ENCODE measurements at regions not wholly inside any gene's neighbourhood (a gene's known extent, or its start where the extent isn't known, plus 50 kb on each side); places are given as distances from the start of the nearest gene placed in this dataset.

DNA sequence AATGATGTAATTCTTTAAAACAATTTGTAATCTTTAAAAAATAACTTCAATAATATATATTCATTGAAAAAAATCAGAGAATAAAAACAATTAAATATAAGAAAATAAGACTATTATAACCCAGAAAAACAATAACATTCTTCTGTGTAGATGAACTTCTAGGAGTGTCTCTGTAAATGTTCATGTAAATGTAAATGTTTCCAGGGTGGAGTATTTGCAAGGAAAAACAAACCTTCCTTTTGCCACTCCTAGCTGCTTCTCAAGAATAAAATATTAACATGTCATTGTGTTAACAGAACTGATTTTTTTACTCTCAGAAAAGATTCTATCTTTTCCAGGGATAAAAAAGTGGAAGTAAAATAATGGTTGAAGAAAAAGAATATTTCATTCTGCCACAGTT lies 431.9 kb downstream of the PLCL1 start:
- H3K27me3 ChIP-seq (ENCODE audit: control insufficient read depth in 1 of 2, insufficient read depth in 2 of 2, low read length in 2 of 2), result no peaks in the 10 kb centered on the region
- no peak overlapping the region for H3K27ac ChIP-seq (ENCODE audit: low read depth, low read length)
- no peak overlapping the region for H3K4me3 ChIP-seq (ENCODE audit: low read depth in 1 of 2, low read length in 2 of 2)
- H3K9me3 ChIP-seq (ENCODE audit: control insufficient read depth in 1 of 2, low read length in 2 of 2), result no peaks in the 10 kb centered on the region
- H3K36me3 ChIP-seq (ENCODE audit: control insufficient read depth in 1 of 2, insufficient read depth in 2 of 2, low read length in 2 of 2), result no peaks in the 10 kb centered on the region
- H3K9ac ChIP-seq (ENCODE audit: low read depth in 1 of 2, low read length in 2 of 2), result no peak overlapping the region
- H3K4me1 ChIP-seq (ENCODE audit: control insufficient read depth in 1 of 2, insufficient read depth in 2 of 2, low read length in 2 of 2), result no peaks in the 10 kb centered on the region

DNA sequence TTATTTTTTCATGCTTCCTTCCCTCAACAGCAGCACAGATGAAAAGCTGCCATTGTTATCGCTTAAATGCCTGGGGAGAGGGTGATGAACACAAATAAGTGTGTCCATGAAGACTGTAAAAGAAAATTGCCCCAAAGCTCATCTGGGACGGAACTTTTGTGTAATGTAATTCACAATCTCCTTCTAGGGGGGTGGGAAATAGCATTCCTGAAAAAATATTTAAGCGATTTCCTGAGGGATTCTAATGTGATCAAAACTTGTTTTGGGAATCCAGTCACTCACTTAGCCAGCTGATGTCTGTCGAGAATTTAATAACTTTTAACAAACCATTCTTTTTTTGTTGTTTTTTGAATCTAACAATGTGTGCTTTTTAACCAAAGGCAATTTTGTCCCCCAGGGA lies 427.9 kb downstream of the PLCL1 start:
- no peak overlapping the region for H3K9ac ChIP-seq (ENCODE audit: low read depth in 1 of 2, low read length in 2 of 2)
- no peaks in the 10 kb centered on the region for H3K4me1 ChIP-seq (ENCODE audit: control insufficient read depth in 1 of 2, insufficient read depth in 2 of 2, low read length in 2 of 2)
- no peaks in the 10 kb centered on the region for H3K9me3 ChIP-seq (ENCODE audit: control insufficient read depth in 1 of 2, low read length in 2 of 2)
- H3K36me3 ChIP-seq (ENCODE audit: control insufficient read depth in 1 of 2, insufficient read depth in 2 of 2, low read length in 2 of 2), result no peaks in the 10 kb centered on the region
- no peak overlapping the region for H3K4me3 ChIP-seq (ENCODE audit: low read depth in 1 of 2, low read length in 2 of 2)
- no peak overlapping the region for H3K27ac ChIP-seq (ENCODE audit: low read depth, low read length)
- H3K27me3 ChIP-seq (ENCODE audit: control insufficient read depth in 1 of 2, insufficient read depth in 2 of 2, low read length in 2 of 2), result no peaks in the 10 kb centered on the region

DNA sequence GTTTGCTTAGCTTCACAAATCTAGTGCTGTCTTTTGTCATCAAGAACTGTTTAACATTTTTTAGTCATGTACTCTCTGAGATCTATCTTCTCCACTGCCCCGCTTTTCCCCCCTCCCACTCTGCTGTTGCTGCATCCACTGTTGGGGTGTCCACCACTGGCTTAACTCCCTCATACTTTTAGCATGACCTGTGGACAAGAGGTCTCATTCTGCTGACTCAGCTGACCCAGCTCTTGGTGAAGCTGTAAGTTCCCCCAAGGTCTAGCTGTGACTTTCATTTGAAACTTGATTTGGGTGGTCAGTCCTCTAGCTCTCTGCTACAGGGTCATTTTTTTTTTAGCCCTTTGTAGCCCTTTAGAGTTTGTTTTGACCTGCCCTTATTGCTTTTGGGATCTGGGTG lies 427.2 kb downstream of the PLCL1 start:
- H3K27me3 ChIP-seq (ENCODE audit: control insufficient read depth in 1 of 2, insufficient read depth in 2 of 2, low read length in 2 of 2), result no peaks in the 10 kb centered on the region
- H3K27ac ChIP-seq (ENCODE audit: low read depth, low read length), result no peak overlapping the region
- no peaks in the 10 kb centered on the region for H3K36me3 ChIP-seq (ENCODE audit: control insufficient read depth in 1 of 2, insufficient read depth in 2 of 2, low read length in 2 of 2)
- H3K9me3 ChIP-seq (ENCODE audit: control insufficient read depth in 1 of 2, low read length in 2 of 2), result no peaks in the 10 kb centered on the region
- no peak overlapping the region for H3K4me3 ChIP-seq (ENCODE audit: low read depth in 1 of 2, low read length in 2 of 2)
- H3K9ac ChIP-seq (ENCODE audit: low read depth in 1 of 2, low read length in 2 of 2), result no peak overlapping the region
- H3K4me1 ChIP-seq (ENCODE audit: control insufficient read depth in 1 of 2, insufficient read depth in 2 of 2, low read length in 2 of 2), result no peaks in the 10 kb centered on the region

DNA sequence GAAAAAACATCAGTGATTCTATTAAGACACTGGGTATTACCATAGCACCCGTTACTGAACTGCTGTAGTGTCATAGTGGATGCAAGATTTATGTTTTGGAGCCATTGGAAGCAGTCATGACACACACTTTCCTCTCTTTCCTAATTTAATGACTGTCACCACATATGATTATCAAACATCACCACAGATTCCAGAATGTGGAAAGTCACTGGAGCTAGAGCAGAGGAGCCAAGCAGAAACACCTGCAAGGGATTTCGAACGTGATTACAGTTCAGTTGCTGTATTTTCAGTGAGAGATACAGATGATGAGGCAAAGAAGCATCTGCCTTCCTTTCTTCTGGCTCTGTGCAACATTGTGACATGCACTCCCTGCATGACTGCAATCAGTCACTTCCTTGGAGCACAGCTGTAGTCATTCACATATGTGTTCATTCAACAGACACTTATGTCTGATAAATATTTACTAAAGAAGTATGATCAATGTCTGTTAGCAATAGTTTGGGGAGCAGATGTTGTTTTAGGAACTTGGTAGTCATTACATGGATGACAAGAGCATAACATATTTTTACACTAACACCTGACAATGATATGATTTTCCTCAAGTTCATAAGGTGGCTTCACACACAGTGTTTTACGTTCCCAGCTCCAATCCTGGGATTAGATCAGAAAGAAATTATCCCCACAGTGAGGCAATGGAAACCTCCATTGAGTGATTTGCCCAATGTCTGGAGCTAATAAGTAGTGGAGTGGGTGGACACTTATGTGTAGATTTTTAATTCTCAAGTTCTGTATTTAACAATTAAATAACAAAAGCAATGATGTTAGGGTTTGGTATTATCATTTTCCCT lies 416.6 kb downstream of the PLCL1 start:
- H3K4me3 ChIP-seq (ENCODE audit: low read depth in 1 of 2, low read length in 2 of 2), result no peak overlapping the region
- H3K9me3 ChIP-seq (ENCODE audit: control insufficient read depth in 1 of 2, low read length in 2 of 2), result no peaks in the 10 kb centered on the region
- no peaks in the 10 kb centered on the region for H3K27me3 ChIP-seq (ENCODE audit: control insufficient read depth in 1 of 2, insufficient read depth in 2 of 2, low read length in 2 of 2)
- no peak overlapping the region for H3K27ac ChIP-seq (ENCODE audit: low read depth, low read length)
- no peak overlapping the region for H3K9ac ChIP-seq (ENCODE audit: low read depth in 1 of 2, low read length in 2 of 2)
- H3K4me1 ChIP-seq (ENCODE audit: control insufficient read depth in 1 of 2, insufficient read depth in 2 of 2, low read length in 2 of 2), result no peaks in the 10 kb centered on the region
- H3K36me3 ChIP-seq (ENCODE audit: control insufficient read depth in 1 of 2, insufficient read depth in 2 of 2, low read length in 2 of 2), result no peaks in the 10 kb centered on the region

DNA sequence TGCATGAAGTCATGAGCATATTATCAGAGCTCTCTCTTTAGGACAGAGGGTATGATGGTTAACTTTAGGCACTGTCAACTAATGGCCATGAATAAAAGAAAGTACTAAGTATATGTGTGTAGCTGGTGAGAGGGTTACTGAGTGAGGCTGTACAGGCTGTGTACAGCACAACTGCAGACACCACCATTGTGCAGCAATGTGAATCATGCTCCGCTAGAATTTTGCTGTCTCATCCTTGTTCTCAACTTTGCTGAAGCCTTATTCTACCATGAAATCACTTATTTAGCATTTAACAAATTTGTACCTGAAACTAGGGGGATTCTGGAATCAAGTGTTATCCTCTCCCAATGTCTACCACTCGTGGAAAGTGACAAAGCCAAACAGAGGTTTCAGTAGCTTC lies 414.9 kb downstream of the PLCL1 start:
- Histone ChIP-seq H3K27me3 (ENCODE audit: control insufficient read depth in 1 of 2, insufficient read depth in 2 of 2, low read length in 2 of 2) (no peaks in the 10 kb centered on the region), H3K4me3 (ENCODE audit: low read depth in 1 of 2, low read length in 2 of 2) (no peak overlapping the region), H3K9me3 (ENCODE audit: control insufficient read depth in 1 of 2, low read length in 2 of 2) (no peaks in the 10 kb centered on the region), H3K27ac (ENCODE audit: low read depth, low read length) (no peak overlapping the region), H3K4me1 (ENCODE audit: control insufficient read depth in 1 of 2, insufficient read depth in 2 of 2, low read length in 2 of 2) (no peaks in the 10 kb centered on the region), H3K9ac (ENCODE audit: low read depth in 1 of 2, low read length in 2 of 2) (no peak overlapping the region), H3K36me3 (ENCODE audit: control insufficient read depth in 1 of 2, insufficient read depth in 2 of 2, low read length in 2 of 2) (no peaks in the 10 kb centered on the region)

DNA sequence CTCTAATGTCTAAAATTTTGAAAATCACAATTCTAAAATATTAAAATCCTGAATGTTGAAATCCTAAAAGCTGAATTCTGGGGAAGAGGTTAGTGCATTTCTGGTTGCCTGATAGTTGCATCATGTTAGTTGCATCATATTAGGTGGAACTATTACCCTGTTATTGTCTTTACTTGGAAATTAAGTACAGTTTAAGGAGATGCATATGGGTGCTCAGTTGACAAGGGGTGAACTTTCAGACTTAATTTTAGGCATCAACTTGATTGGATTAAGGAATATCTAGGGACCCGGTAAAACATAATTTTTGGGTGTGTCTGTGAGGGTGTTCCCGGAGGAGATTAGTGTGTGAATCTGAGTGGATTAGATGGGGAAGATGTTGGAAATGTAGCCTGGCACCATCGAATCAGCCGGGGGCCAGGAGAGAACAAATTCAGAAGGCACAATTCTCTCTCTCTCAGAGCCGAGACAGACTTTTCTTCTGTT lies 409.8 kb downstream of the PLCL1 start:
- Histone ChIP-seq H3K36me3 (ENCODE audit: control insufficient read depth in 1 of 2, insufficient read depth in 2 of 2, low read length in 2 of 2) (no peaks in the 10 kb centered on the region), H3K9me3 (ENCODE audit: control insufficient read depth in 1 of 2, low read length in 2 of 2) (no peaks in the 10 kb centered on the region), H3K4me1 (ENCODE audit: control insufficient read depth in 1 of 2, insufficient read depth in 2 of 2, low read length in 2 of 2) (no peaks in the 10 kb centered on the region), H3K27ac (ENCODE audit: low read depth, low read length) (no peak overlapping the region), H3K4me3 (ENCODE audit: low read depth in 1 of 2, low read length in 2 of 2) (no peak overlapping the region), H3K9ac (ENCODE audit: low read depth in 1 of 2, low read length in 2 of 2) (no peak overlapping the region), H3K27me3 (ENCODE audit: control insufficient read depth in 1 of 2, insufficient read depth in 2 of 2, low read length in 2 of 2) (no peaks in the 10 kb centered on the region)

DNA sequence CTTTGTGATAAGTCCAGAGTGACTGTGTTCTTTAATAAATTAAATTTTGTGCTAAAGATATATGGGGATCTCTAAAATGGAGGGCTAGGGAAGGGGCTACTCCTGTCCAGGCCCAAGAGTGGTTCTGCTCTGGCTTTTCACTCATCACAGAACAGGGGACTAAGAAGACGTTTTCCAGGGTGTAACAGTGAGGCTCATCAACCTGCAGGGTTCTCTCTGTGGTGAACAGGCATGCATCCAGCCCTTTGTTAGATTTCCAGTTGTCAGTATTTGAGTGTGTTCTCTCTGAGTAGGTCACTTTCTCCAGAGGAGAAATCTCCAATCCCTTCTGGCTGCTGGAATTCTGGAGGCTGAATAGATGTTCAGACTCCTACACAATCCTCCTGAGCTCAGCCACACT lies 408.9 kb downstream of the PLCL1 start:
- Histone ChIP-seq H3K27me3 (ENCODE audit: control insufficient read depth in 1 of 2, insufficient read depth in 2 of 2, low read length in 2 of 2) (no peaks in the 10 kb centered on the region), H3K9me3 (ENCODE audit: control insufficient read depth in 1 of 2, low read length in 2 of 2) (no peaks in the 10 kb centered on the region), H3K36me3 (ENCODE audit: control insufficient read depth in 1 of 2, insufficient read depth in 2 of 2, low read length in 2 of 2) (no peaks in the 10 kb centered on the region), H3K9ac (ENCODE audit: low read depth in 1 of 2, low read length in 2 of 2) (no peak overlapping the region), H3K4me1 (ENCODE audit: control insufficient read depth in 1 of 2, insufficient read depth in 2 of 2, low read length in 2 of 2) (no peaks in the 10 kb centered on the region), H3K27ac (ENCODE audit: low read depth, low read length) (no peak overlapping the region), H3K4me3 (ENCODE audit: low read depth in 1 of 2, low read length in 2 of 2) (no peak overlapping the region)

DNA sequence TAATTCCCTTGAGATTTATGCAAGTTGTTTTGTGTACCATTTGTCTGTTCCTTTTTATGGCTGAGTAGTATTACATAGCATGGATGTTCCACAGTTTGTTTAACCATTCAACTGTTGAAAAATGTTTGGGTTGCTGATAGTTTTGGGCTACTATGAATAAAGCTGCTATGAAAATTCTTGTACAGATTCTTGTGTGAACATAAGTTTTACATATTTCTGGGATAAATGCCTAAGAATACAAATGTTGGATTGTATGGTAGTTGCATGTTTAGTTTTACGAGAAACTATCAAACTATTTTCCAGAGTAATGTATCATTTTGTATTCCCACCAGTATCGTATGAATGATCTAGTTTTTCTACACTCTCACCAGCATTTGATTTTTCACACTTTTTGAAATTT lies 407.3 kb downstream of the PLCL1 start:
- H3K9ac ChIP-seq (ENCODE audit: low read depth in 1 of 2, low read length in 2 of 2), result no peak overlapping the region
- H3K4me1 ChIP-seq (ENCODE audit: control insufficient read depth in 1 of 2, insufficient read depth in 2 of 2, low read length in 2 of 2), result no peaks in the 10 kb centered on the region
- H3K27ac ChIP-seq (ENCODE audit: low read depth, low read length), result no peak overlapping the region
- no peaks in the 10 kb centered on the region for H3K36me3 ChIP-seq (ENCODE audit: control insufficient read depth in 1 of 2, insufficient read depth in 2 of 2, low read length in 2 of 2)
- no peaks in the 10 kb centered on the region for H3K27me3 ChIP-seq (ENCODE audit: control insufficient read depth in 1 of 2, insufficient read depth in 2 of 2, low read length in 2 of 2)
- no peak overlapping the region for H3K4me3 ChIP-seq (ENCODE audit: low read depth in 1 of 2, low read length in 2 of 2)
- H3K9me3 ChIP-seq (ENCODE audit: control insufficient read depth in 1 of 2, low read length in 2 of 2), result no peaks in the 10 kb centered on the region

DNA sequence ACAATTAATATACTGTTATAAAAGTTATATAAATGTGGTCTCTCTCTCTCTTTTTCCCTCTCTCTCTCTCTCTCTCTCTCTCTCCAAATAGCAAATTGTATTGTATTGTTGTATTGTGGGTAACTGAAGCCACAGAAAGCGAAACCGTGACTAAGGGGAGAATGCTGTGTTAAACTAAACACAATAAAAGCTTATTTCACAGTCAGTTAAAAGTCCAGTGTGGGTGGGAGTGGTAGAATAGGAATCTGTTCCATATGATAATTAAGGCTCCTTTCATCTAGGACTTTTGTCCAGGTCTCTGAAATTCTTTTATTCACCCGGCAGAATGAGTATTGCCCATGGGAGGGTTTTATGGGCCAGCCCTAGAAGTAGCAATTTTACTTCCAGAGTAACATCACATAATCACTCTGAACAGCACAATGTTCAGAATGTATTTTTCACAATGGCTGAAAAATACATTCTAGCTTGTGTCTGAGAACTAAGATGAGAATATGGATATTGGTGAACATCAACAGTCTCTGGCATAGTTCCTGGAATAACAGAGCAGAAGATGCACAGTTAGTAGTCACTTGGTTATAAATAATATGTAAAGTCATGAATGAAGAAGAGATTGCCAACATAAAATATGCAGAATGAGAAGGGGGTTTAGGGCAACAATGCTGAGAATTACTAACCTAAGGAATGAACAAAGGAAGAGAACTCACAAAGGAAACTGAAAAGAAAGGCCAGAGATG lies 399.1 kb downstream of the PLCL1 start:
- no peaks in the 10 kb centered on the region for H3K36me3 ChIP-seq (ENCODE audit: control insufficient read depth in 1 of 2, insufficient read depth in 2 of 2, low read length in 2 of 2)
- H3K27me3 ChIP-seq (ENCODE audit: control insufficient read depth in 1 of 2, insufficient read depth in 2 of 2, low read length in 2 of 2), result no peaks in the 10 kb centered on the region
- H3K4me1 ChIP-seq (ENCODE audit: control insufficient read depth in 1 of 2, insufficient read depth in 2 of 2, low read length in 2 of 2), result no peaks in the 10 kb centered on the region
- H3K9me3 ChIP-seq (ENCODE audit: control insufficient read depth in 1 of 2, low read length in 2 of 2), result no peaks in the 10 kb centered on the region
- no peak overlapping the region for H3K4me3 ChIP-seq (ENCODE audit: low read depth in 1 of 2, low read length in 2 of 2)
- H3K27ac ChIP-seq (ENCODE audit: low read depth, low read length), result no peak overlapping the region
- H3K9ac ChIP-seq (ENCODE audit: low read depth in 1 of 2, low read length in 2 of 2), result no peak overlapping the region

All from duodenal mucosa (tissue), 2 donors.